ENCODE measurements at regions not wholly inside any gene's neighbourhood (a gene's known extent, or its start where the extent isn't known, plus 50 kb on each side); places are given as distances from the start of the nearest gene placed in this dataset.
"Not testable (repeated sequence)": the region's sequence is repeated elsewhere in the genome, so short reads cannot be mapped to it uniquely, and the experiment has no call there.

DNA sequence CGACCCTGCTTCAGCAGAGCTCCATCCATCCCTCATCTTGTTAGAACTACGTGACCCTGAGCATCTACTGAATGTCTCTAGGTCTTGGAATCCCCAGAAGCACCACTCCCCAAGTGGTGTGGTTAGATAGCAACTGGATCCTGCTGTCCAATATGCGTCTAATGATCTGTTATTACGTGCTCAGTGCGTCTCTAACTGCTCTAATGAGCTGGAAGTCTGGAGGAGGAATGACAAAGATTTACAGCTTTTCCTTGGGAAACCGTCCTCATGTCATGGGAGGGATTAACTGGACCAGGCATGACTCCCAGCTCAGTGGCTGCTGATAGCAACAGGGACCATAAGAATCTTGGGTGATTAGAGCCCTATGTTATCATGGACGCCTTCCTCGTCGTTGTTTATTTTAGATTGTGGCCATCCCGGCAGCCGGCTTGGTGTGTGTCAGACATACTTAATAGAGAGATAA lies 150.9 kb downstream of the HS3ST3B1 start:
- in situ Hi-C loops (cut with HindIII; ENCODE audit: low sequenced_read_pairs) = no loop called here

DNA sequence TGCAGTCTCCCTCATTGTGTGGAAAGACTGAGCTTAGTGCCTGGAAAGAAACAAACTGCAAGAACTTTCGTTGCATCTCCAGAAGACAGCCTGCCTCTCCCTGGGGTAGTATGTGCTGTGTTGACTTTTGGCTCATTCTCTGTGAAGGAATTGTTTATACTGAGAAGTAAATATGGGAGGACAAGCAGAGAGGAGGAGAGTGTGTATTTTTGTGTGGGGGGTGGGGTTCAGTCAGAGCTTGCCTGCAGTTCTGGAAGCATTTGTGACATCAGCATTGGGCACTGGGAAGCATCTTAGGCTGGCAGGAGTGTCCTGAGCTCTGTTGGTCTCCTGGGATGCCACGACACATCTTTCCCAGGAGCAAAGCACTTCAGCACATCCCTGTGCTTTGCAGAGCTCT lies 147.9 kb downstream of the HS3ST3B1 start:
- in situ Hi-C loops (cut with HindIII; ENCODE audit: low sequenced_read_pairs) = no loop called here

DNA sequence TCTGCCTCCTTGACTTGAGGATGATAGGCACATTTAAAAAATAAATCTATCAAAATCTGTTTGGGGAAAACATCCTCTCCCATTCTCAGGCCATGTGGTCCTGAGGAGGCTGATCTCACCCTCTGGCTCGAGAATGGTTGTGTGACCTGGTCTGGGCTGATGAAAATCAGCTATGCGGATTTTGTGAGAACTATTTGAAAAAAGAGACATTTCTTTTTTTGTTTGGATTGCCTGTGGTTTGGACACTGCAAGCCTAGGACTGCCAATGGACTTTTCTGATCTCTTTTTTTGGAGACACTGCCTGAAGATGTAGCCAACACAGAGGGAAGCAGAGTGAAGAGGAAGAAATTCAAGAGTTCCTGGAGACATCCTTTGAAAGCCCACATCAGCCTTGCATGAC lies 145.9 kb downstream of the HS3ST3B1 start:
- in situ Hi-C loops (cut with HindIII; ENCODE audit: low sequenced_read_pairs) = no loop called here

DNA sequence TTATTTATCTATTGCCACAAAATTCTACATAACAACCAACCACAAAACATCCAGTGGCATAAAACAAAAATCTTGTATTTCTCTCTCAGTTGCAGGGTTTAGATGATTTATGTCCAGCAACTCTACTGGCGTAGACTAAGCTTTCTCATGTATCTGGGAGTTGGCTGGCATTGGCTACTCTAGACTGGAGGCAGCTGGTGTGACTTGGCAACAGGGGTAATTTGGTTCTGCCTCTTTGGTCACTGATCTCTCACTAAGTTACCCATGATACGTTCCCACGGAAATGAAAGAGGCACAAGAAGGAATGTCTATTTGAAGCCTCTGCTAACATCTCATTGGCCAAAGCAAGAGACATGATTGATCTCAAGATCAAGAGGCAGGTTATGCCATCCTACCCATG lies 144.0 kb downstream of the HS3ST3B1 start:
- in situ Hi-C loops (cut with HindIII; ENCODE audit: low sequenced_read_pairs) = no loop called here

DNA sequence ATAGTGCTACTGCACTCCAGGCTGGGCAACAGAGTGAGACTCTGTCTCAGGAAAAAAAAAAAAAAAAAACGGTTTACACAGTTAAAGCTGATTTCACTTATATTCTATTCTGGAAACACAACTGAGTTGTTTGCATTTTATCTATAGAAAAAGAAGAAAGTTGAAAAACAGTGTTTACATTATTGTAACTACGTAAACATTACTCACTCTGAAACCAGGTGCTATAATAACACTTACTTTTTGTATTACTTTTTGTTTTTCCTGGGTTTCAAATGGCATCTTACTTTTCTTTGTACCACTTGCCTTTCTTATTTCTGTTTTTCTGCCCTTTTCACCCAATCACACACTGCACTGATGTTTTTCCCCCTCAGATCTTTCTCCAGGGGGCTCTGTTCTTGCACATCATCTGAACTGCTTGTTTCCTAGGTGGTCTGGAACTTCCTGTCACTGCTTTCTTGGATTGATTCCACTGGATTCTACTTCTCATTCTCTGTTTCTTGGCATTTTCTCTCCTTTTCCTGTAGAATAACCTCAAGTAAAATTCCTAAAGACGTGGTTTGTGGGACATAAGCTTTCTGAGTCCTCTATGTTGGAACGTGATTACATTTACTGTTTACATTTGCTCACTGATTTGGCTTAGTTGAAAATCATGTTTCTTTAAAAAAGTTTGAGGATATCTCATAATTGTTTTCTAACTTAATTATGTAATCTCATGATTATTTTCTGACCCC lies 142.1 kb downstream of the HS3ST3B1 start:
- in situ Hi-C loops (cut with HindIII; ENCODE audit: low sequenced_read_pairs) = no loop called here

DNA sequence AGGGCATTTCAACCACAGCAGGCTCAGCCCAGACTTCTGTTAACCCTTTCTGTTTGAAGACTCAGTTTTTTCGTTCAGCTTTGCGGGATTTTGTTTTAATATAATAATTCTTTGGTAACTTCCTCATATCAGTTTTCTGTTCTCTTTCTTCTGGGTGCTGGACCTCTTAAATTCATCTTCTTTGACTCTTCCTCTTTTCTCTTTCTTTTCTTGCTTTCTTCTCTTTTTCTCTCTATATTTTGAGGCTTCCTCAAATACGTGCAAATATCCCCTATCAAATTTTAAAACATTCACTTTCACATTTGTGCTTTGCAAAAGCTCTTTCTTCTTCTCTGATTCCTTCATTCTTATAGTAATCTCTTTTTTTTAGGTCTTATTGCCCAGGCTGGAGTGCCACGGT lies 136.3 kb downstream of the HS3ST3B1 start:
- in situ Hi-C loops (cut with HindIII; ENCODE audit: low sequenced_read_pairs) = no loop called here

DNA sequence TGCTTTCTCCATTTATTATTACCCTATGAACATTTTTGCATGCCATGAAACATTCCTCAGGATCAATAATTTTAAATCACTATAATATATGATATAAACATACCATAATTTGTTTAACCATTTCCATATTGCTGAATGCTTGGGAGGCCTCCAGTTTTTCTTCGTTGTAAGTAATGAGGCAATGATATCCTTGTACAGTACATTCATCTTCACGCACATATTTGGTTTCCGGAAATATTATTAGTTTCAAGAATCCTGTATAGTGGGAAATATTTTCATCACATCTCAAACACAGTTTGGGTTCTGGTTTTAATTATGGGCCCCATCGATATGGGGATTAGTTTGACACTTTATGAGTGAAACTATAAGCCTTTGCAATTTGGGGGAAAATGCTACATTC lies 135.4 kb downstream of the HS3ST3B1 start:
- in situ Hi-C loops (cut with HindIII; ENCODE audit: low sequenced_read_pairs) = no loop called here

DNA sequence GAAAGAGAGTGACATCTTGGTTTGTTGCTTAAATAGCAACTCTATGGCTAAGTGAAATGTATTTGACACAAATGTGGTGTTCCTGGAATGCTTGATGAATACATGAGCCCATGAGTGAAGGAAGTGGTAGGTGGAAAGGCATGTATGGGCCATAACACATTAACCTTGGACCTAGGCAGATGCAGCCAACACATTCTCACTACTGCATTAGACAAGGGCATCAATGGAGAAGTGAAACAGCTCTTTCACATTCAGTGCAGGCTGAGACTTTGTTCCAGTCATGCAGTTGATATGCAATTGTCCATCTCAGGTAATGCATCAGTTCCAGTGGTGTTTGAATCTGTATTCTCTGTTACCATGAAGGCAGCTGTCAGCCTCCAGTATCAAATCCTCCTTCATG lies 133.6 kb downstream of the HS3ST3B1 start:
- in situ Hi-C loops (cut with HindIII; ENCODE audit: low sequenced_read_pairs) = no loop called here

DNA sequence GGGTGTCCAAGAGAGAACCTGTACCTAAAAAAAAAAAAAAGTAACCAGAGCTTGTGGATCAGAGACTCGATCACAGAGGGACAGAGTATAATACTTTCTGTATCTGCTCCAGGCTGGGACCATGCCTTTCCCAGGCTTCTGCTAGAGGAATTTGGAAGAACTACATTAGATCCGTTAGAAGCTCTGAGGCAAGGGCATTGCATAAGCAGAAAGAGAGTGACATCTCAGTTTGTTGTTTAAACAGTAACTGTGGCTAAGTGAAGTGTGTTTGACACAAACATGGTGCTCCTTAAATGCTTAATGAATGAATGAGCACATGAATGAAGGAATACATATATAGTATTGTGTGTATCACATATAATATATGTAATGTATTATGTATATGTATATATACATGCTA lies 131.2 kb downstream of the HS3ST3B1 start:
- in situ Hi-C loops (cut with HindIII; ENCODE audit: low sequenced_read_pairs) = no loop called here

DNA sequence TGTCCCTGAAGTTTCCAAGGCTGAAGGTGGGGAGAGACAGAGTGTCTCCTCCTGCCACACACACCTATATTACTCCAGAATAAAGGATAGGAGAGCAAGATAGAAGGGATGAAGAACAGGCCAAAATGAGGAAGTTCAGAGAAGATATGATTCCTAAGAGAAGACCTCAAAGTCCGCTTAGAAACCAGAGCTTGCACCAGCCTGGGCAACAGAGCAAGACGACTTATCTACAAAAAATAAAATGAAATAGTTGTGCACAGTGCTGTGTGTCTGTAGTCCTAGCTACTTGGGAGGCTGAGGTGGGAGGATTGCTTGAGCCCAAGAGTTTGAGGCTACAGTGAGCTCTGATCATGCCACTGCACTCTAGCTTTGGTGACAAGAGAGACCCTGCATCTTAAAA lies 128.2 kb downstream of the HS3ST3B1 start:
- in situ Hi-C loops (cut with HindIII; ENCODE audit: low sequenced_read_pairs) = no loop called here

DNA sequence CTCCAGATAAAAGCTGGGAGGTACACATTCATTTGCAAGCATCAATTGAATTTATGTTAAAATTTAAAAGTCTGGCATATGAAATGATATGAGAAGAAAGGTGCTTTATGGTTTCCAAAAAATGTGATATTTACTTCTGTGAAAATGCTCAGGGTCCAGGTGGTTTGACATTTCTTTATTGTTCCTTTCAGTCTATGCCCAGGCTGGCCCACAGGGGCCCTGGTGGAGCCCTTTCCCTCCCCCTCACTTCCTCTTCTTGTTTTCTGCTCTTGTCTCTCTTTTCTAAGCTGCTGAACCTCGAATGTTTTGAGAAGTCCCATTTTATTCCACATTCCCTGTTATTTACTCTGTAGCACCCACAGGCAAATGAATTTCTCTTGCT lies 127.8 kb downstream of the HS3ST3B1 start:
- in situ Hi-C loops (cut with HindIII; ENCODE audit: low sequenced_read_pairs) = no loop called here

DNA sequence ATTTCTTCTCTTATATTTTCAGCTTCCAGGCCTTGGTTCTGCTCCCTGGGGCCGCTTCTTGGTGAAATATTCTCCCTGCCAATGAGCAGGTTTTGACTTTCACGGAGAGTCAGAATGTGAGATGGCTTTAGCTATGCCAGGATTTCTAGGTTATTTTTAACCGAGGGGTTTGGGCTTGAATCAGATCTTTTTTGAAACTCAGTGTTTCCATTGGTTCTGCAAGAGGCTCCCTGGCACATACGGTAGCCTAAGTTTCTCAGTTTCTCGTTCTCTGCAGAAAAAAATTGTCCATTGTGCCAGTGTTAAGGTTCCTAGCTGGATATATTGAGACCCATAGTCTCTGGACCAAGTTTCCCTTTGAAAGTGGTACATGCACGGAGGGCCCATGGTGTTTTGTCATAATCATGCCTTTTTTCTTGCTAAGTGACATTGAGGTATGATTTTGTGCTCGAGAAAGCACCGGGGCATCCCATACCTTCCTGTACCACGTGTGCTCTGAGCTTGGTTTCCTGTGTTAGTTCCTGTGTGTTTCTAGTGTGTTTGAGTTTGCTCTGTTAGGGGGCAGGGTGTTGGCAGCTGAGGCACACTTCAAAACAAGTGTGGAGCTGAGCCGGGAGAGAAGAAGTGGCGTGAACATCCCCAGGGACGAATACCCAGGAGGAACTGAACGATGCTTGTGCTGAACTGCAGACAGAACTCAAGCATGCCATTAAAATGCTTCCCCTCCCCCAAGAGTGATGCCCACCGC lies 127.2 kb downstream of the HS3ST3B1 start:
- in situ Hi-C loops (cut with HindIII; ENCODE audit: low sequenced_read_pairs) = no loop called here

DNA sequence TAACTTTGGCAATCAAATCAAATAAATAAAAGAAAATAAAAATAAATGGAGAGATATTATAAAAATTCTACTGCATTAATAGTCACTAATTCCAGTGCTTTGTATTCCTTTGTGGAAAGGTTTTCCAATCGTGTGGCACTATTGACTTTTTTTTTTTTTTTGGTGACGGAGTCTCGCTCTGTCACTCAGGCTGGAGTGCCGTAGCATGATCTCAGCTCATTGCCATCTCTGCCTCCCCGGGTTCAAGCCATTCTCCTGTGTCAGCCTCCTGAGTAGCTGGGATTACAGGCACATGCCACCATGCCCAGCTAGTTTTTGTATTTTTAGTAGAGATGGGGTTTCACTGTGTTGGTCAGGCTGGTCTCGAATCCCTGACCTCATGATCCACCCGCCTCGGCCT lies 122.3 kb downstream of the HS3ST3B1 start:
- in situ Hi-C loops (cut with HindIII; ENCODE audit: low sequenced_read_pairs) = not testable (repeated sequence)

DNA sequence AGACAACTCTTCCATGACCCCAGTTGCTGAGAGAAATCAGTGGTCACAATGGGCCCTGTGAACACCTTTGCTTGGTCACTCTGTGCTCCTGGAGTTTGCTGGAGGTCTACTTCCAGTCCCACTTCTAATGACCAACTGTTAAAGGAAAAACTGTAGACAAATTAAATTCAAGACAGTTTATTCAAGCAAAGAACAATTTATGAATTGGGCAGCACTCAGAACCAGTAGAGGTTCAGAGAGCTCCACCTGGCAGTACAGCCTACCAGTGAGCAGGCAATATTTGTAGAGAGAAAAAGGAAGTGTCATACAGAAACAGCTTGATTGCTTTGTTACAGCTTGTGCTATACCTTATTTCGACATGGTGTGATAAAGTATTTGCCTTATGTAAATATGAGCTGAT lies 116.5 kb downstream of the HS3ST3B1 start:
- in situ Hi-C loops (cut with HindIII; ENCODE audit: low sequenced_read_pairs) = no loop called here

DNA sequence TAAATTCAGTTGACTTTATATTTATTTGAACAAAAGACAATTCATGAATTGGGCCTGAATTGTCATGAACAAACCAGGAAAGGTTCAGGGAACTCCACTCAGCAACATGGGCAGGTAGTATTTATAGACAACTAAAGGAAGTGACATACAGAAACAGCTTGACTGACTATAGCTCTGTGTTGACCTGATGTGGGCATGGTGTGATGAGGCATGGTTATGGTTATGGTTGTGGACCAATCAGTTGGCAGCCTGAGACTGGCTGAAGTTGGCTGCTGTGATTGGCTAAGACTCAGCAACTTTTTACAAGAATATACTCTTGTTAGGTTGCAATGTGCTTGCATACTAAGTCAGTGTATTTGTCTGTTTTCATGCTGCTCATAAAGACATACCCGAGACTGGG lies 108.4 kb downstream of the HS3ST3B1 start:
- in situ Hi-C loops (cut with HindIII; ENCODE audit: low sequenced_read_pairs) = no loop called here

DNA sequence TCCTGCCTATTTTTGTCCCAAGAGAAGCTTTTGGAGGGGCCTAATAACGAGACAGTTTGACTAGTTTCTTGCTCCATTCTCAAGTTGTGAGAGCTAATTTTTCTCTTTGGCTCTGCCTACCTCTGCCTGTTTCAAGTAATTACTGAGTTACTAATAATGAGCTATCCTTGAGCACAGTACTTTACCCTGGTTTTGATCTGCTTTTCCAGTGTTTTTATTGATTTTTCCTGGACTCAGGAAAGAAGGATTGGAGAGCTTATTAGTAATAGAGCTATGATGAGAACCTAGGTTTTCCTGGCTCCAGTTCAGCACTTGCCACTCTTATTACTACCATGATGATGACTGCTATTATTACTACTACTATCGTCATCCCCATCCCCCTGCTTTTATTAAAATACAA lies 106.7 kb downstream of the HS3ST3B1 start:
- in situ Hi-C loops (cut with HindIII; ENCODE audit: low sequenced_read_pairs) = no loop called here

DNA sequence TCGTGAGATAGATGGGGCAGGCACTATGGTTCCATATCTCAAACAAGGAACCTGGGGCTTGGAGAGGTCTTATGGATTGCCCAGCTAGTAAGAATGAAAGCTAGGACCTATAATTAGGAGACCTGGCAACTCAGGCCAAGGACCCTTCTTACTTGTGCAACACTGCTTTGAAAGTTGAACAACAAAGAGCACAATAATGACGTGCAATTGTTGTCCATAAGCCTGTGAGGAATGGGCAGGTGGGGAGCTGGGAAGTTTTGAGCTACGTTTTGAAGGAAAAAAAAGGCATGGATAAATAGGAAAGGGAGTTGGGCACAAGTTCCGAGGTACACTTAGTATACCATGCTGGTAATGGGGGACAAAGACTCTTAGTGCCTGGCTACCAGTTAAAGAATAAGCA lies 104.3 kb downstream of the HS3ST3B1 start:
- in situ Hi-C loops (cut with HindIII; ENCODE audit: low sequenced_read_pairs) = no loop called here

Measured in DLD1 (cell line).